DOHH2 (cell line): ENCODE measurements at regions not wholly inside any gene's neighbourhood (a gene's known extent, or its start where the extent isn't known, plus 50 kb on each side); places are given as distances from the start of the nearest gene placed in this dataset.
"Not testable (repeated sequence)": the region's sequence is repeated elsewhere in the genome, so short reads cannot be mapped to it uniquely, and the experiment has no call there.

ENCODE experiments used
- H3F3A ChIP-seq: fragments of 200-600 bp; sonication (generic), shearing (Covaris generic); 2 replicates; pipeline ENCODE4 v1.6.0; 2016; ENCODE audit warnings: antibody characterized with exemption, mild to moderate bottlenecking; ENCODE audit not compliant: control insufficient read depth, insufficient read depth
- H3K27ac ChIP-seq: fragments of 200-600 bp; sonication (generic); 2 replicates; pipeline ENCODE4 v1.5.1; 2014; ENCODE audit warnings: low read depth, mild to moderate bottlenecking, low read length, moderate library complexity
- H3K27me3 ChIP-seq: fragments of 200-600 bp; sonication (generic); 2 replicates; pipeline ENCODE4 v1.6.1; 2014; ENCODE audit warnings: mild to moderate bottlenecking, low read length, mixed read lengths; ENCODE audit not compliant: control insufficient read depth
- H3K36me3 ChIP-seq: fragments of 200-600 bp; sonication (generic); 2 replicates; pipeline ENCODE4 v1.6.1; 2014; ENCODE audit warnings: mild to moderate bottlenecking, low read length, moderate library complexity, mixed read lengths; ENCODE audit not compliant: control insufficient read depth
- H3K4me1 ChIP-seq: fragments of 200-600 bp; sonication (generic); 2 replicates; pipeline ENCODE4 v1.6.1; 2014; ENCODE audit warnings: mild to moderate bottlenecking, low read length, mixed read lengths; ENCODE audit not compliant: control insufficient read depth
- H3K4me2 ChIP-seq: fragments of 200-600 bp; sonication (generic); 2 replicates; pipeline ENCODE4 v1.6.0; 2014; ENCODE audit warnings: mild to moderate bottlenecking, low read length, moderate library complexity
- H3K4me3 ChIP-seq: fragments of 200-600 bp; sonication (generic); 2 replicates; pipeline ENCODE4 v1.5.1; 2014; ENCODE audit warnings: mild to moderate bottlenecking, low read length, mixed read lengths
- H3K79me2 ChIP-seq: fragments of 200-600 bp; sonication (generic); 2 replicates; pipeline ENCODE4 v1.6.1; 2014; ENCODE audit warnings: mild to moderate bottlenecking, low read length, mixed read lengths; ENCODE audit not compliant: control insufficient read depth
- H3K9me2 ChIP-seq: fragments of 200-600 bp; sonication (generic); replicated peaks from 2 replicates; pipeline ENCODE4 v1.6.1; 2014; ENCODE audit warnings: mild to moderate bottlenecking, low read length, mixed read lengths; ENCODE audit not compliant: control insufficient read depth
- H3K9me3 ChIP-seq: fragments of 200-600 bp; sonication (generic); 2 replicates; pipeline ENCODE4 v1.6.1; 2014; ENCODE audit warnings: antibody characterized with exemption, low read length, mixed read lengths; ENCODE audit not compliant: control insufficient read depth, insufficient read depth
- H4K20me1 ChIP-seq: fragments of 200-600 bp; sonication (generic); 2 replicates; pipeline ENCODE4 v1.6.0; 2014; ENCODE audit warnings: low read depth, mild to moderate bottlenecking, antibody characterized with exemption, low read length, moderate library complexity; ENCODE audit not compliant: control insufficient read depth, insufficient read depth
- EZH2phosphoT487 ChIP-seq: fragments of 200-600 bp; sonication (generic); IDR thresholded peaks from 2 replicates; pipeline ENCODE4 v1.6.1; 2017; ENCODE audit warnings: borderline replicate concordance, mild to moderate bottlenecking, antibody characterized with exemption, low read length, moderate library complexity, mixed read lengths
- TF ChIP-seq, protein P1 (sequence below): fragments of 200-600 bp; sonication (generic); IDR thresholded peaks from one replicate; pipeline ENCODE4 v1.5.1; 2014; ENCODE audit warnings: antibody characterized with exemption, mild to moderate bottlenecking, low read depth, low read length; ENCODE audit not compliant: poor library complexity, severe bottlenecking

DNA sequence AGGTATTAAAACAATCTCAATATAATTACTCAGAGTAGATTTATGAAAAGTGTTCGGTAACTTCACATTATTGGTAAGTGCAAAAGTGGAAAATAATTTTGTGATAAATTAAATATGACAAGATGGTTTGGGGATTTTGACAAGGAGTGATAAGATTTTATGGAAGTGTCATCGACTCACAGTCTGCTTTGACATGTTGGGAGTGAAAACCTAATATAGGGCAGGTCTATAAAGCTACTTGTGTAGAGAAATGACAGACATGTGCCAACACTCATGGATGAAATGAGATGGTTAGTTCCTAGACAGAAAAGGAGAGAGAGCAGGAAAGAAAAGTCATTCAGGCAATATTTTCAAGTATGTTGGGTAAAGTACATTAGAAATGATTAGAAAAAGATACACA lies 456.8 kb downstream of the TRAM1L1 start:
- TF ChIP-seq, protein P1, sequence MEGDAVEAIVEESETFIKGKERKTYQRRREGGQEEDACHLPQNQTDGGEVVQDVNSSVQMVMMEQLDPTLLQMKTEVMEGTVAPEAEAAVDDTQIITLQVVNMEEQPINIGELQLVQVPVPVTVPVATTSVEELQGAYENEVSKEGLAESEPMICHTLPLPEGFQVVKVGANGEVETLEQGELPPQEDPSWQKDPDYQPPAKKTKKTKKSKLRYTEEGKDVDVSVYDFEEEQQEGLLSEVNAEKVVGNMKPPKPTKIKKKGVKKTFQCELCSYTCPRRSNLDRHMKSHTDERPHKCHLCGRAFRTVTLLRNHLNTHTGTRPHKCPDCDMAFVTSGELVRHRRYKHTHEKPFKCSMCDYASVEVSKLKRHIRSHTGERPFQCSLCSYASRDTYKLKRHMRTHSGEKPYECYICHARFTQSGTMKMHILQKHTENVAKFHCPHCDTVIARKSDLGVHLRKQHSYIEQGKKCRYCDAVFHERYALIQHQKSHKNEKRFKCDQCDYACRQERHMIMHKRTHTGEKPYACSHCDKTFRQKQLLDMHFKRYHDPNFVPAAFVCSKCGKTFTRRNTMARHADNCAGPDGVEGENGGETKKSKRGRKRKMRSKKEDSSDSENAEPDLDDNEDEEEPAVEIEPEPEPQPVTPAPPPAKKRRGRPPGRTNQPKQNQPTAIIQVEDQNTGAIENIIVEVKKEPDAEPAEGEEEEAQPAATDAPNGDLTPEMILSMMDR: no peak
- TF ChIP-seq EZH2phosphoT487: no peak
- no peaks in the 10 kb centered on the region for H3K9me3 ChIP-seq
- H4K20me1 ChIP-seq: no peaks in the 10 kb centered on the region
- no peak overlapping the region for H3K27ac ChIP-seq
- no peaks in the 10 kb centered on the region for H3K79me2 ChIP-seq
- no peaks in the 10 kb centered on the region for H3K36me3 ChIP-seq
- H3K4me1 ChIP-seq: no peaks in the 10 kb centered on the region
- no peak overlapping the region for H3K4me3 ChIP-seq
- H3K27me3 ChIP-seq: no peaks in the 10 kb centered on the region
- H3K9me2 ChIP-seq: no peaks in the 10 kb centered on the region
- H3F3A ChIP-seq: no peaks in the 10 kb centered on the region
- no peak overlapping the region for H3K4me2 ChIP-seq

DNA sequence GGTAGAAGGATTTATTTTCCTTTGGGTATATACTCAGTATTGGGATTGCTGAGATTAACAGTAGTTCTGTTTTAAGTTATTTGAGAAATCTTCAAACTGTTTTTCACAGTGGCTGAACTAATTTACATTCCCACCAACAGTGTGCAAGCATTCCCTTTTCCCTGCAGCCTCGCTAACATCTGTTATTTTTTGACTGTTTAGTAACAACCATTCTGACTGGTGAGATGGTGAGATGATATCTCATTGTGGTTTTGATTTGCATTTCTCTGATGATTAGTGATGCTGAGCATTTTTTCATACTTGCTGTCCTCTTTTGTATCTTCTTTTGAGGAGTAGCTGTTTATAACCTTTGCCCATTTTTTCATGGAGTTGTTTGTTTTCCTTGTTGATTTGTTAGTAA lies 457.8 kb downstream of the TRAM1L1 start:
- TF ChIP-seq, protein P1: no peak
- no peak for TF ChIP-seq EZH2phosphoT487
- Histone ChIP-seq H3K79me2 (no peaks in the 10 kb centered on the region), H3K36me3 (no peaks in the 10 kb centered on the region), H3K4me2 (no peak overlapping the region), H3K27ac (no peak overlapping the region), H3F3A (no peaks in the 10 kb centered on the region), H3K9me2 (no peaks in the 10 kb centered on the region), H4K20me1 (no peaks in the 10 kb centered on the region), H3K4me1 (no peaks in the 10 kb centered on the region), H3K4me3 (no peak overlapping the region), H3K27me3 (no peaks in the 10 kb centered on the region), H3K9me3 (no peaks in the 10 kb centered on the region)

DNA sequence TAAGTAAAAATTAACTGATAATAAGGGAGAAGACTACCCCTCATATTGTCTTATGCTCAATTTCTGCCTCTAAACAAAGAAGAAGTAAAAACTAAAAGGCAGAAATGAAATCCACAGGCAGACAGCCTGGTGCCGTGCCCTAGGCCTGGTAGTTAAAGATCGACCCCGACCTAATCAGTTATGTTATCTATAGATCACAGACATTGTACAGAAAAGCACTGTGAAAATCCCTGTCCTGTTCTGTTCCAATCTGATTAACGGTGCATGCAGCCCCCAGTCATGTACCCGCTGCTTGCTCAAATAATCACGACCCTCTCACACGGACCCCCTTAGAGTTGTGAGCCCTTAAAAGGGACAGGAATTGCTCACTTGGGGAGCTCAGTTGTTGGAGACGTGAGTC lies 465.9 kb downstream of the TRAM1L1 start:
- not testable (repeated sequence) for H3K4me1 ChIP-seq, H3K9me2 ChIP-seq, H3K9me3 ChIP-seq, H3K27me3 ChIP-seq, H3K79me2 ChIP-seq, H3K4me3 ChIP-seq, H3K36me3 ChIP-seq, H3K27ac ChIP-seq, H3F3A ChIP-seq, H4K20me1 ChIP-seq, H3K4me2 ChIP-seq

DNA sequence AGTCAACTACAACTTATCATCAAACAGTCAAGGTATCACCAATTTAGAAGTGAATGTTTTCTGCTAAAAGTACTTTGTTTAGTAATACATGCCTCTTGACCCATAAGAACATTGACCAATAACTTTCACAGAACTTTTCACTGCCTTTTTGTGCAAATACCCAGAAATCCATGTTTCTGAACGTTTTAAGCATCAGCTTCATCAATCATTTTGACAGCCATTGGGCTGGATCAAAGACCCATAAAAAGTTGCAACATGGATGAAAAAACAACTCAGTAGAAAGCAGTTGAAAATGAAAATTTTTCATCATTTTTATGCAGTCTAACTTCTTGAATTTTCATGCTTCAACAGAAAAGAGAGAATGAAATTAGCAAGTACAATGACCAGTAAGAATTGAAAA lies 466.7 kb downstream of the TRAM1L1 start:
- TF ChIP-seq, protein P1: no peak
- TF ChIP-seq EZH2phosphoT487: no peak

More for the DNA sequence above, 466.7 kb downstream of the TRAM1L1 start:
- H3K9me3 ChIP-seq: no peaks in the 10 kb centered on the region
- no peaks in the 10 kb centered on the region for H3F3A ChIP-seq
- no peak overlapping the region for H3K27ac ChIP-seq
- H3K79me2 ChIP-seq: no peaks in the 10 kb centered on the region
- no peak overlapping the region for H3K4me2 ChIP-seq
- H3K27me3 ChIP-seq: no peaks in the 10 kb centered on the region
- no peaks in the 10 kb centered on the region for H3K4me1 ChIP-seq
- no peak overlapping the region for H3K4me3 ChIP-seq
- no peaks in the 10 kb centered on the region for H3K36me3 ChIP-seq
- no peaks in the 10 kb centered on the region for H4K20me1 ChIP-seq
- no peaks in the 10 kb centered on the region for H3K9me2 ChIP-seq
